ENCODE measurements at regions not wholly inside any gene's neighbourhood (a gene's known extent, or its start where the extent isn't known, plus 50 kb on each side); places are given as distances from the start of the nearest gene placed in this dataset.

GRCh38 chr3:7793786-7794185, 707.8 kb upstream of the LMCD1 start:
- no peak for DNase-seq

- no peak for DNase-seq
Measured at GRCh38 chr3:7798276-7798675, 703.3 kb upstream of the LMCD1 start.

- DNase-seq, result no peak
Measured at GRCh38 chr3:7800006-7800780, 701.4 kb upstream of the LMCD1 start.

GRCh38 chr3:7812490-7812889, 689.1 kb upstream of the LMCD1 start:
- DNase-seq, result no peak

- DNase-seq, result no peak
Measured at GRCh38 chr3:7813365-7813764, 688.3 kb upstream of the LMCD1 start.

GRCh38 chr3:7817239-7817638, 684.4 kb upstream of the LMCD1 start:
- no peak for DNase-seq

GRCh38 chr3:7820969-7821368, 680.7 kb upstream of the LMCD1 start:
- DNase-seq, result no peak

- DNase-seq, result no peak
Measured at GRCh38 chr3:7821858-7822257, 679.8 kb upstream of the LMCD1 start.

GRCh38 chr3:7841451-7841850, 660.2 kb upstream of the LMCD1 start:
- DNase-seq, result no peak

- DNase-seq, result no peak
Measured at GRCh38 chr3:7843441-7843840, 658.2 kb upstream of the LMCD1 start.

- DNase-seq, result no peak
Measured at GRCh38 chr3:7847021-7847420, 654.6 kb upstream of the LMCD1 start.

- DNase-seq, result no peak
Measured at GRCh38 chr3:7847521-7847920, 654.1 kb upstream of the LMCD1 start.

- no peak for DNase-seq
Measured at GRCh38 chr3:7854266-7854665, 647.4 kb upstream of the LMCD1 start.

- no peak for DNase-seq
Measured at GRCh38 chr3:7854721-7855120, 646.9 kb upstream of the LMCD1 start.

- no peak for DNase-seq
Measured at GRCh38 chr3:7865611-7866010, 636.0 kb upstream of the LMCD1 start.

- DNase-seq, result no peak
Measured at GRCh38 chr3:7867587-7867986, 634.0 kb upstream of the LMCD1 start.

GRCh38 chr3:7871003-7871560, 630.5 kb upstream of the LMCD1 start:
- no peak for DNase-seq

GRCh38 chr3:7874116-7874515, 627.5 kb upstream of the LMCD1 start:
- DNase-seq, result no peak

- DNase-seq, result no peak
Measured at GRCh38 chr3:7875925-7876324, 625.7 kb upstream of the LMCD1 start.

- DNase-seq, result peak; percentile 31
Measured at GRCh38 chr3:7876741-7877297, 624.8 kb upstream of the LMCD1 start.

GRCh38 chr3:7877312-7877711, 624.3 kb upstream of the LMCD1 start:
- no peak for DNase-seq

- DNase-seq, result no peak
Measured at GRCh38 chr3:7879572-7879971, 622.1 kb upstream of the LMCD1 start.

GRCh38 chr3:7881946-7882345, 619.7 kb upstream of the LMCD1 start:
- DNase-seq, result no peak

- DNase-seq, result no peak
Measured at GRCh38 chr3:7897655-7898054, 604.0 kb upstream of the LMCD1 start.

GRCh38 chr3:7913283-7913682, 588.3 kb upstream of the LMCD1 start:
- no peak for DNase-seq
